ENCODE measurements at regions not wholly inside any gene's neighbourhood (a gene's known extent, or its start where the extent isn't known, plus 50 kb on each side); places are given as distances from the start of the nearest gene placed in this dataset.

- no peak for DNase-seq (ENCODE audit: low spot score)
Measured at GRCh38 chr12:39125566-39125965, 220.2 kb upstream of the CPNE8 start.

DNA sequence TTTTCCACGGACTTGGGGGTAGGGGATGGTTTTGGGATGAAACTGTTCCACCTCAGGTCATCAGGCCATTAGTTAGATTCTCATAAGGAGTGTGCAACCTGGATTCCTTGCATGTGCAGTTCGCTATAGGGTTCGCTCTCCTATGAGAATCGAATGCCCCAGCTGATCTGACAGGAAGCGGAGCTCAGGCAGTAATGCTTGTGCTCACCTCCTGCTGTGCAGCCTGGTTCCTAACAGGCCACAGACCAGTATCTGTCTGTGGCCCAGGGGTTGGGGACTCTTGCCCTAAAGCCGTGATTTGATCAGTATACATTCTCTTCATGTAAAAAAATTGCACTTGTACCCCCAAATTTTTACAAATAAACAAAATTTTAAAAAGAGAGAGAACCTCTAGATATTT lies 219.4 kb upstream of the CPNE8 start:
- DNase-seq (ENCODE audit: low spot score) = no peak

DNA sequence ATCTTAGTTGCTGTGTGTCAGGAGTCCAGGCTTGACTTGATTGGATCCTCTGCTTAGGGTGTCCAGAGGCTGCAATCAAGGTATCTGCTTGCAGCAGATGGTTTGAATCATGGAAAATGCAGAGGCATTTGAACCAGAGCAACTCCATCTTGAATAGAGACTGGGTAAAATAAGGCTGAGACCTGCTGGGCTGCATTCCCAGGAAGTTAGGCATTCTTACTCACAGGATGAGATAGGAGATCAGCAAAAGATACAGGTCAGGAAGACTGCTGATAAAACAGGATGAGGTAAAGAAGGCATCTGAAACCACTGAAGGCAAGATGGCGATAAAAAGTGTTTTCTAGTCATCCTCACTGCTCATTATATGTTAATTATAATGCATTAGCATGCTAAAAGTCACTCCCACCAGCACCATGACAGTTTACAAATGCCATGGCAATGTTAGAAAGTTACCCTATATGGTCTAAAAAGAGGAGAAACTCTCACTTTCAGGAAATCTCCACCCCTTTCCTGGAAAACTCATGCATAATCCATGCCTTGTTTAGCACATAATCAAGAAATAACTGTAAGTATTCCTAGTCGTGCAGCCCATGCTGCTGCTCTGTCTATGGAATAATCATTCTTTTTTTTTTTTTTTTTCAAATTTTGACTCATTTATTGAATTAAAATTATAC lies 218.3 kb upstream of the CPNE8 start:
- DNase-seq (ENCODE audit: low spot score) = no peak

- DNase-seq (ENCODE audit: low spot score) = no peak
Measured at GRCh38 chr12:39122562-39123204, 217.3 kb upstream of the CPNE8 start.

GRCh38 chr12:39116861-39117260 lies 211.5 kb upstream of the CPNE8 start:
- DNase-seq (ENCODE audit: low spot score) = no peak

DNA sequence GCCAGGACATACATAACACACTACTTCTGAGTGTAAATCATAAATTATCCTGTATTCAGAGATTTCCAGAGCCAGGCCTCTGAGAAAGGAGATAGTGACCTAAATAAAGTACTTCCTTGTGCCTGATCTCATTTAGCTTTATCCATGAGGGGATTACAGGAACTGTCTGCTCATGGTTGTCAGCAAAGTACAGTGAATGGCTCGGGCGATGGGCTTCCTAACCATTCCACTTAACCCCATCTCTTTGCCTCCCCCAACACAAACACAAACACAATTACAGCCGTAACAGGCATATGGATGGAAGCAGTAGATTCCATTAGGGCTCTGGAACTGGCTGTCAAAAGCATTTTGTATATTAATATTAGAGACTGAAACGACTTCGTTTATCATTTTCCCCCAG lies 206.7 kb upstream of the CPNE8 start:
- DNase-seq (ENCODE audit: low spot score) = no peak

DNA sequence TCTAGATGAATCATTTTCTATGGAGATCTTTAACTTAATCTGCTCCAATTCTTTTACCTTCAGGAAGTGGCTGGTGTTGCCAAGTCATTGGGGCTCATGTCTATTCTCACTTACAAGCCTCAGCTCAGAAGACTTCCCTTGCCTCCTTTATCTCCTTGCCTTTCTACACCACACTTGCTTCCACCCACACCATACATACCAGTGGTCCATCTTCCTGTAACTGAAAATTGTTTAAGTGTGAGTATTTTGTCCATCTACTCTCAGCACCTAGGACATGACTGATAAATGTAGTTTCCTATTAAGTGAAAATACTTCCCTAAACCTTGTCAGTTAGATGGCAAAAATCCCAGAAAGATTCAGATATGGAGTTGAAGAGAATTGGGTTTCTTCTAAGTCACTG lies 199.7 kb upstream of the CPNE8 start:
- DNase-seq (ENCODE audit: low spot score) = no peak

DNA sequence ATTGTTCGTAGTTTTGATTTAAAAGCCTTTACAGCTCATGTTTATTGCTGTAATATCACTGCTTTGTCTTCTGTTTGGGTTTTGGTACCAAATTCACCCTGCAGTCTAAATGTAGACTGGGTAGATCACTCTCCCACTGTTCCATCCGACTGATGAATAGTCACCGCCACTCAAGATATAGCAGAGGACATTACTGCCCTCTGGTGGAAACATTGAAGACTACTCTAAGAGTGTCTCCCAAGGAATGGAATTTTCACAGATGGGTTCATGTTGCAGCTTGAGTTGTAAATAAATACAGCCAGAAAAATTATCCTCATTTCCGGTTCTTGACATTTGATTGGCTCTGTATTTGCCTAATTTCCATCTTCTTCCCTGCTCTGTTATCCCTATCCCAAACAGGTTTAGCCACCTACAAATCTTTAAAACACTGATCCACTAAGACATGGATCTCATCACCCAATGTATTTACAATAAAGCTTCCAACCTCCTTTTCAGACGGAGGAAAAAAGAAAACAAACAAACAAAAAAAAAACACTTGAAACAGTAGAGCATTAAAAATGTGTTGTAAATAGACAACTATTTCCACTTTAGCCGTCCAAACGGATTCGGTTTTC lies 198.3 kb upstream of the CPNE8 start:
- DNase-seq (ENCODE audit: low spot score) = peak; percentile 37

DNA sequence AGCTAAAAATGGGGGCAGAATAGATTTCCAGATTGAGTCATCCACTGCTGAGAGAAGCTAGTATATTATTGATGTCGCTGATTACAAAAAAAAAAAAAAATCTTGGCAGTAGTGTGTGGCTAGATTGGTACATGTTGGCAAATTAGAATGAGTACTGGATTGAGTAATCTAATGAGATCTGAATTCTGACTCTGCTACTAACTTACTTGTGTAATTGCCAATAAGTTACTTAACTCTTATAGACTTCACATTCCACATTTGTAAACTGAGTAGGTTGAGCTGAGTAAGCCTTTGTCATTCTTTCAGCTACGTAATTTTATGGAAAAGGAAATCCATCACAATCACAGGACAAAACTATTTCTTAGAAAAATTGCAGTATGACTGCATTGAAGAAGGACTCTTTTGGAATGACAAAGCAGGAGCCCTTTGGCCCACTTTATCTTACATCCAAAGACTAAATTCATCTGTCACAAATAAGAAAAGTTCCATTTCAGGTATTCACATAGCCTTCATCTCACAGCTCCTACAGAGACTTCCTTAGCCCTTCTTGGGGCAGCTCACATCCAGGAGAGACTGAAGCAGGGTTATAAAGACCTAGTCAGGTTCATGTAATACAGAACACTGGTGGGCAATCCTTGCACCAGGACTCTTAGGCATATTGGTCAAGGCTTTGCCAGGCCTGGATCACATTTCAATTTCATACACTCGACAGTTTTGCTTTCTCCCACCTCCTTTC lies 197.3 kb upstream of the CPNE8 start:
- DNase-seq (ENCODE audit: low spot score) = no peak

- no peak for DNase-seq (ENCODE audit: low spot score)
Measured at GRCh38 chr12:39095636-39096330, 190.4 kb upstream of the CPNE8 start.

DNA sequence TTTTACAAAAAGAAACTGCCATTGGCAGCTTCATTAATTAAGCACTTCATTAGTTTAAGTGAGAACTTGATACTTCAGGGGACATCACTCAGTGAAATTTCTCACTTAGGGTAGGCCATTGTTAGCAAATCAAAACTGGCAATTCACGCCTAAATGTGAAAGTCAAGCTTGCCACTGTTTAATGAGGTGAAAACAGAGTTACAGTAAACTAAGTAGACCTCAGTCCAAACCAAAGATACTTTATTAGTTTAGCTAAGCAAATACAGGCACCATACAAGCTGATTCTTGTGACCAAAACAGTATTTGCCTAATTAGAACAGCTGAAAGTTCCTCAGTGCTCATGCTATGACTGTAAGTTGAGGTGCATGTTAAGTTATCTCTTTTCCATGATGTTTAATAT lies 176.5 kb upstream of the CPNE8 start:
- DNase-seq (ENCODE audit: low spot score) = no peak

- no peak for DNase-seq (ENCODE audit: low spot score)
Measured at GRCh38 chr12:39077226-39077625, 171.8 kb upstream of the CPNE8 start.

DNA sequence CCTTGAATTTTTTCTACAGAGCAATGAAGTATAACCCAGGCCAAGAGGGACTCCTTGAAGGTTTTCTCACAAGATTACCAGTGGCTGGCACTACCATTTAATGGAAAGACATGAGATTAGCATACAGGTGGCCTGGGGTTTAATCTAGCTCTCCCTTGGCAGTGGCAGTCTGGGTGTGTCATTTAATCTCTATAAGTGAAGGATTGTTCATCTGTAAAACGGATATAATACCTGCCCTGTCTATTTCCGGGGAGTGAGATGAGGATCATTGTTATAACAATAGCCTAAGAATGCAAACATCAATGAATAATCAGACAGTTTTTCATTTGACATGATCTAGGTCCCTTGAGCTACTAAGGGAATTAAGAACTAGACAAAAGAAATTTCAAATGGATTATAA lies 168.7 kb upstream of the CPNE8 start:
- DNase-seq (ENCODE audit: low spot score) = no peak

GRCh38 chr12:39072658-39073057 lies 167.3 kb upstream of the CPNE8 start:
- no peak for DNase-seq (ENCODE audit: low spot score)

GRCh38 chr12:39071611-39072010 lies 166.2 kb upstream of the CPNE8 start:
- DNase-seq (ENCODE audit: low spot score) = no peak

DNA sequence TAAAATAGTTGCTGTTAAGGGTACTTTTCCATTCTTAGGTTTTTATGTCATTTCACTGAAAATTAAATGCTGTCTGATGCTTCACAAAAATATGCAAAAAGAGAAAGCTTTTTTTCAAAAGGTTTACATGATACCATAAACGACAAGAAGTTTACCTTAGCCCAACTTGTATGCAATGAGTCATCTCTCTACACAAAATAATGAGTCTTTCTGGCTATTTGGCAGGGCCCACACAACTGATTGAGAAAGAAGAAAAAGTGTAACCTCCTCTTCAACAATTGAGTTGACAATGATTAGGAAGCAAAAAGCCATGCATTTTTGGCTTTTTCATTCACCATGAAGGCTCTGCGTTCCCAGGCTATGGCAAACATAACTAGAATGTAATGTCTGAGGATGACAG lies 165.4 kb upstream of the CPNE8 start:
- DNase-seq (ENCODE audit: low spot score) = no peak

DNA sequence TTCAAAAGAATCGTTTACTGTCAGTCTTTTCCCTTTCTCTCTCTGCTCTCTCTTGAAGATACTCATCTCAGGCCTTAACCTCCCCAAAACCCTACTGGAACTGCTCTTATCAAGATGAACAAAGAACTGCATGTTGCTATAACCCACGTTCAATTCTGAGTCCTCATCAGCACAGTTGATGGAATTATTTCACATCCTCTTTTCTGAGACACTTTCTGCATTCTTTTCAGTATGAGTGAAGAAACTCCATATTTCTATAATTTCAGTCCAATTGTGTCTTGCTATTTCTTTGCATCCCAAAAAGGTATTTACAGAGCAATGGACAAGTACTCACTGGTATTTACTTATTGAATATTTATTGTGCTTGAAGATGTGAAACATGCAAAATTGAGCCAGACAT lies 160.1 kb upstream of the CPNE8 start:
- no peak for DNase-seq (ENCODE audit: low spot score)

DNA sequence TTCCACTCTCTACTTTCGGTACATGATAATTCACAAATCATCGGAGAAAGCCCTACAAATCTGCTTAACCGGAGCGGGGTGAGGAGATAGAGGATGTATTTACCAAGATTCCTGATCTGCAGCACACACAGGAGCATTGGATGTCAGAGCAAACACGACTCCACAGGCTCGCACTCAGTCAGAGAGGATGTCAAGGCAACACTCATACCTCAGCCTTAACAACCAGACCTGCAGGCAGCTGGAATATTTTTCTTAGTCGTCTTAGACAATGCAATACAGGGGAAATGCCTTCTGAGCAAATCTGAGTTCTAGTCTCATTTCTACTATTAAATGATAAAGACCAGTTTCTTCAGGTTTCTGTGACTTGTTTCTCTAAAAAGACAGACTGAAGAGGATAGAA lies 159.3 kb upstream of the CPNE8 start:
- no peak for DNase-seq (ENCODE audit: low spot score)

DNA sequence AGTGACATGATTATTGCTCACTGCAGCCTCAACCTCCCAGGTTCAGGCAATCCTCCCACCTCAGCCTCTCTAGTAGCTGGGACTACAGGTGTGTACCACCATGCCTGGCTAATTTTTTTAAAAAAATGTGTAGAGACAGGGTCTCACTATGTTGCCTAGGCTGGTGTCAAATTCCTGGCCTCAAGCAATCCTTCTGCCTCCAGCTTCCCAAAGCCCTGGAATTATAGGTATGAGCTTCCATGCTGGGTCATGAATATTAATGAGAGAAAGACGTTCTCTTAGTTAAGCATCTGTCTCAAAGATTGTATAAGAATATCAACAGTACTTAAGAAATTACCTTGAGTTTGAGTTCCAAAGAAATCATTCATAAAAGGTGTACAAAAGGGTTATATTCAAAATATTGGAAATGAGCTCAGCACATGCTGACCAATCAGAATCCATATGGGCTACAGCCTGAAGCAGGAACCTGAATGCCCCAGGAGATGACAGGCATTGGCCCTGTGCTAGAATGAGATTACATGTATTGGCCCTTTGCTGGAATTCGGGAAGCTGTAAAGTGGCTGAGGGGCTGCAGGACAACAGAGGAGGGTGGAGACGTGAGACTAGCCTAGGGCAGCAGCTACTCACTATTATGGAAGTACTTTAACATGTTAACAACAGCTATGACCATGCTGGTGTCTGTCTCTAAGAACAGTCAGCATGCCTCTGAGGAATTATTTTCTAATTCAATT lies 157.0 kb upstream of the CPNE8 start:
- no peak for DNase-seq (ENCODE audit: low spot score)

DNA sequence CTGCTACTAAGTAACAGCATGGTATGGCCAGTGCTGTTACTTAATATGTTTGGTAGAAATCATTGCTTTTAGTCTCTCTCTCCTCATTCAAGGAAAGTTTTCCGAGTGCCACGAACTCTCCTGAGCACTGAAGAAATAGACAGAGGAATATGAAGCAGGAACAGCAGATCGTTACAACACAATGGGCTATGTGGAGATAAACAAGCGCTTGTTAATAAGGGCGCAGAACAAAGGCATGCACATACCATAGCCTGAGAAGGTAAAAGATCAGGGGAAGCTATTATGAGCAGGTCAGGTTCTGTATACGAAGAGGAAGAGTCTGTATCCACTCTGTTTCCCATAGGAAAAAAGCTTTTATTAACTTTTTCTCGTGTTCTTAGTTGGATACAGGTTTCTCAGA lies 156.2 kb upstream of the CPNE8 start:
- no peak for DNase-seq (ENCODE audit: low spot score)

- no peak for DNase-seq (ENCODE audit: low spot score)
Measured at GRCh38 chr12:39048395-39048794, 143.0 kb upstream of the CPNE8 start.
